AG04450 (cell line): ENCODE measurements at regions not wholly inside any gene's neighbourhood (a gene's known extent, or its start where the extent isn't known, plus 50 kb on each side); places are given as distances from the start of the nearest gene placed in this dataset.

Experiments
- CTCF ChIA-PET: fragments of 300-600, 350-600 bp; formaldehyde crosslinking; extraction: SDS; loops from one replicate; lab custom pipeline; 2022; ENCODE audit warnings: antibody characterized with exemption, inconsistent platforms; lab: Charles Lee
- POLR2A ChIA-PET: fragments of 350-600 bp; formaldehyde crosslinking; extraction: SDS; loops from one replicate; lab custom pipeline; 2021; ENCODE audit warnings: antibody characterized with exemption, inconsistent platforms; lab: Yijun Ruan, JAX
- DNase-seq: peaks from one replicate; pipeline ENCODE4 v3.0.0-alpha.2; 2011; ENCODE audit warnings: low read depth, low spot score
- H3K27ac ChIP-seq: one replicate; pipeline ENCODE4 v1.5.1; 2012; ENCODE audit warnings: low read depth, low read length, control low read depth
- H3K27me3 ChIP-seq: one replicate; pipeline ENCODE4 v1.6.0; 2012; ENCODE audit warnings: low read length; ENCODE audit not compliant: control insufficient read depth, insufficient read depth
- H3K4me3 ChIP-seq: 2 replicates; pipeline ENCODE4 v1.5.1; 2011; ENCODE audit warnings: mild to moderate bottlenecking, low read depth, low read length, control low read depth
- H3K9me3 ChIP-seq: 2 replicates; pipeline ENCODE4 v1.5.1; 2012; ENCODE audit warnings: low read length; ENCODE audit not compliant: control insufficient read depth, insufficient read depth
- TF ChIP-seq, protein P1 (sequence below): IDR thresholded peaks from 2 replicates; pipeline ENCODE4 v1.5.1; 2011; ENCODE audit warnings: low read depth, low read length, control low read depth, inconsistent platforms

DNA sequence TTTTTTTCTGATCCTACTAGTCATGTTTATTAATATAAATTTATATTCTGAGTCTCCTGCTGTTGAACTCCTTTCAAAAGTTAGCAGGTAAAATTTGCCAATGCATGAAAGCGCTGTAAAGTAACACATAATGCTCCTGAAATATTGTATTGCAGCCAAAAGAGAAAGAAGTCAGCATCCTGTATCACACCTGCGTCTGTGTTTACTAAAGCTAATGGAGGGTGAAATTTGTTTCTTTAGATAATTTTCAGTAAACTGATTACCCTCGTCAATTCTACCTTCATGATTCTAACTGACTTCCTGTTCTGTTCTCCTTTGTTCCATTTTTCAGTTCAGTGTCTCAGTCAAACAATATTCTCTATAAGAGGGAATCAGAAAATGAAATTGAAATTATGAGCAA is 415.4 kb downstream of the CDH9 start:
- no peak for DNase-seq
- POLR2A ChIA-PET: no interaction called here
- CTCF ChIA-PET: no interaction called here

DNA sequence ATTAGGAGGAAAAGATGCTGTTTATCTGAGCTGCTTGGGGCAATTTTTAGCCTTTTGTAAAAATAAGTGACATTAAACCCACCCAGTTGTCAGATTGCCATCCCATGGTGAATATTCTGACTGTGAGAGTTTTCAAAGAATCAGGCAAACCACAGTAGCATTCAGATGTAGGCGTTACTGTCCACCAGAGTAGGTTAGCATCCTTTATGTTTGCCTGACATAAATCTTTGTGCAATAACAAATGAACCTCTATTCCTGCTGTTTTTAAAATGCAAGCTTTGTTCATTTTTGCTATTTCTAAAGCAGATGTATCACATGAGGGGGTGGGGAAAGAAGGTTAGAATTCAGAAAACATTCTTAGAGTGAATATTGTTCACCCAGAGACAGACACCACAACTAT is 427.8 kb downstream of the CDH9 start:
- CTCF ChIA-PET: no interaction called here
- Histone ChIP-seq H3K9me3 (peaks cover 9% of the 10 kb centered on the region), H3K4me3 (no peak overlapping the region), H3K27me3 (no peaks in the 10 kb centered on the region), H3K27ac (no peak overlapping the region)
- TF ChIP-seq, protein P1, sequence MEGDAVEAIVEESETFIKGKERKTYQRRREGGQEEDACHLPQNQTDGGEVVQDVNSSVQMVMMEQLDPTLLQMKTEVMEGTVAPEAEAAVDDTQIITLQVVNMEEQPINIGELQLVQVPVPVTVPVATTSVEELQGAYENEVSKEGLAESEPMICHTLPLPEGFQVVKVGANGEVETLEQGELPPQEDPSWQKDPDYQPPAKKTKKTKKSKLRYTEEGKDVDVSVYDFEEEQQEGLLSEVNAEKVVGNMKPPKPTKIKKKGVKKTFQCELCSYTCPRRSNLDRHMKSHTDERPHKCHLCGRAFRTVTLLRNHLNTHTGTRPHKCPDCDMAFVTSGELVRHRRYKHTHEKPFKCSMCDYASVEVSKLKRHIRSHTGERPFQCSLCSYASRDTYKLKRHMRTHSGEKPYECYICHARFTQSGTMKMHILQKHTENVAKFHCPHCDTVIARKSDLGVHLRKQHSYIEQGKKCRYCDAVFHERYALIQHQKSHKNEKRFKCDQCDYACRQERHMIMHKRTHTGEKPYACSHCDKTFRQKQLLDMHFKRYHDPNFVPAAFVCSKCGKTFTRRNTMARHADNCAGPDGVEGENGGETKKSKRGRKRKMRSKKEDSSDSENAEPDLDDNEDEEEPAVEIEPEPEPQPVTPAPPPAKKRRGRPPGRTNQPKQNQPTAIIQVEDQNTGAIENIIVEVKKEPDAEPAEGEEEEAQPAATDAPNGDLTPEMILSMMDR: no peak
- POLR2A ChIA-PET: no interaction called here
- DNase-seq: no peak

More for the DNA sequence above, 415.4 kb downstream of the CDH9 start:
- H3K27ac ChIP-seq: no peak overlapping the region
- no peaks in the 10 kb centered on the region for H3K9me3 ChIP-seq
- TF ChIP-seq, protein P1: no peak
- no peak overlapping the region for H3K4me3 ChIP-seq
- no peaks in the 10 kb centered on the region for H3K27me3 ChIP-seq

DNA sequence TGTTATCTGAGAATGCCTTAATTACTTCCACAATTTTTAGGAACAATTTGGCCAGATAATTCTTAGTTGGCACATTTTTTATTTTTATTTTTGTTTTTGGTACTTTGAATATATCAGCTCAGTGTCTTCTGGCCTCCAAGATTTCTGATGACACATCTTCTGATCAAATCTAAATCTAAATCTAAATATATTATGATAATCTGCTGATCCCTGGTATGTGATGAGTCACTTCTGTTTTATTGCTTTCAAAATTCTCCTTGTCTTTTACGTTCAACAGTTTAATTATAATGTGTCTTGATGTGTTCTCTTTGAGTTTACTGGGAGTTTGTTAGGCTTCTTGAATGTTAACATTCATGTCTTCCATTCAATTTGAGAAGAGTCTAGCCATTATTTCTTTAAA is 436.8 kb downstream of the CDH9 start:
- ChIA-PET CTCF (no interaction called here), POLR2A (no interaction called here)
- no peaks in the 10 kb centered on the region for H3K27me3 ChIP-seq
- TF ChIP-seq, protein P1: no peak
- no peak overlapping the region for H3K27ac ChIP-seq
- peaks cover 4% of the 10 kb centered on the region; the same call in 1 of the 2 replicates for H3K9me3 ChIP-seq
- H3K4me3 ChIP-seq: no peak overlapping the region
- no peak for DNase-seq

DNA sequence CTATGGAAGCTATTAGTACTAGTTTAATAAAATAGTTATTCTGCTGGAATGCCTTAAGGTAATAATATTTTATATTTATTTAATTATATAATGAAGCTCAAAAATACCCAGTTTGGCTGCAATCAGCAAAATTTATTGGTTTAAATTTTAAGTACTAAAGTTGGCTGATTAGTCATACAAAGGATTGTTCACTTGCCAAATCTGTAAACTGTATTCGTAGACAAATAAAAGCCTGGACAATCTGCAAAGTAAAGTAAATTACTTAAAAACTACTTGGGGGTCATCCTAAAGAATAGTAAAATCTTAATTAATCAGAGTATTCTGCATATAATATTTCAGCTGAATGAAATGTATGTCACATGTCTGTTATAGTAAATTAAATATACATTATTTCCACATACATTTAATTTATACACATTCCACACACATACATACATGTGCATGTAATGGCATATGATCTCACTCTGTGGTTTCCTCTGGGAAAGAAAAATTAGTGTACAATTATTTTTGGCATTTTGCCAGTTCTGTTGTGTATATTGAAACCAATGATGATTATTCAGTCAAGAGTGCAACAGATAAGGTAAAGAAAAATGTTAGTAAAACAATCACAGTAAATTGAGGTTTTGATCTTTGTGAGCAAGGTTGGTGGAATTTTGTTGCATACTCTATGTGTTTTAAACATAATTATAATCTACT is 455.9 kb downstream of the CDH9 start:
- POLR2A ChIA-PET: no interaction called here
- CTCF ChIA-PET: no interaction called here

DNA sequence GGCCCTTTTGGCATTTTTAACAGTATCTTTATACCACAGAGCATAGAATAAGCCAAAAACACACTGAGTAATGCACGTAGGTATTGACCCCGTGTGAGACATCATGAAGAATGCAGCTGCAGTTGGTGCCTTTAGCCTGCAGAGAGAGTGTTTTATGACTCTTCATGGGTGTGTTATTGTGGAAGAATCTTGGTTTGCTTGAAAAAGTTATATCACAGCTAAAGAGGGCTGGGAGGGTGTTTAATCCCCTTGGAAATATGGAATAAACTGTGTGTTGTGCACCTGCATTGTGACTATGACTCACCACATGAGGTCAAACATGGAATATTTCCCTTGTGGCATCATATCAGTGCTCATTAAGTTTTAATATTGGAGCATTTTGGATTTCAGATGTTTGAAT is 458.7 kb downstream of the CDH9 start:
- Histone ChIP-seq H3K27me3 (no peaks in the 10 kb centered on the region), H3K9me3 (no peaks in the 10 kb centered on the region), H3K4me3 (no peak overlapping the region), H3K27ac (no peak overlapping the region)
- ChIA-PET POLR2A (no interaction called here), CTCF (no interaction called here)
- no peak for DNase-seq
- TF ChIP-seq, protein P1: no peak

More for the DNA sequence above, 455.9 kb downstream of the CDH9 start:
- Histone ChIP-seq H3K4me3 (no peak overlapping the region), H3K27ac (no peak overlapping the region), H3K27me3 (no peaks in the 10 kb centered on the region), H3K9me3 (peaks cover 4% of the 10 kb centered on the region; the same call in 1 of the 2 replicates)
- DNase-seq: no peak
- TF ChIP-seq, protein P1: no peak
